ENCODE measurements at regions not wholly inside any gene's neighbourhood (a gene's known extent, or its start where the extent isn't known, plus 50 kb on each side); places are given as distances from the start of the nearest gene placed in this dataset.

DNA sequence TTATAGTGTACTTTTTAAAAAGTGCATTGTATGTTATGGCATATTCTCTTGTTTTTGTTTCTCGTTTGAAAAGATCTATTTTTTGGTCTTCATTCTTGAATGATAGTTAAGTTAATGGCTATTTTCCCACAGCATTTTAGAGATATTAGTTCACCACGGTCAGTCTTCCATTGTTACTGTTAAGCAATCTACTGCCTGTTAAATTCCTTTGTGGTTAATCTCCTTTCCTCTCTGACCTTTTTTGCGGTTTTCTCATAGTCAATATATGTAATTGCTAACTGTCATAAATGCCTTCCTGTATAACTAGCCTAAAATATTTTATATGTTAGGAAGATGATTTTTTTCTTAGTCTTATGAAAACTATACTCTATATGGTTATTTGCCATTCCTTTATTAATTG, 250.8 kb upstream of the FBXL7 start:
- Mint-ChIP-seq H3K27ac (no peak overlapping the region), H3K9me3 (peaks cover 12% of the 10 kb centered on the region), H3K36me3 (no peaks in the 10 kb centered on the region), H3K4me1 (no peaks in the 10 kb centered on the region), H3K4me3 (no peak overlapping the region), H3K27me3 (no peaks in the 10 kb centered on the region)
- CTCF ChIA-PET: no interaction called here
- no peak for DNase-seq

DNA sequence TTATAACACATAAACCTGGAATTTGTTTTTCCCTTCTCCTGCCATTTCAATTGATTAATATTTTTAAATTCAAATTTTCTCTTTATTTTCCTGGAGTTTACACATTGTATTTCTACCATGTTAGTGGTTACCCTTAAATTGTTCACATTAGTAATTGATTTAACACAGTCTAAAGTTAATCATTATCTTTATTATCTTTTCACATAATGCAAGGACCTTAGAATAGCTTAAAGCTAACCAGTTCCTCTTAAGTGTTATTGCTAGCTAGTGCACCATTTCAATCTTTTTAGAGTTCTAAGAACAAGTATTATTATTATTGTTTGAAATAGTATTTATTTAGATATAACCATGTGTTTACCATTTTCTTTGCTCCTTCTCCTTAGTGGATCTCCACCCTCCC, 251.2 kb upstream of the FBXL7 start:
- H3K4me3 Mint-ChIP-seq: no peak overlapping the region
- peaks cover 14% of the 10 kb centered on the region for H3K9me3 Mint-ChIP-seq
- DNase-seq: no peak
- CTCF ChIA-PET: no interaction called here
- no peak overlapping the region for H3K27ac Mint-ChIP-seq
- H3K27me3 Mint-ChIP-seq: no peaks in the 10 kb centered on the region
- no peaks in the 10 kb centered on the region for H3K36me3 Mint-ChIP-seq
- H3K4me1 Mint-ChIP-seq: no peaks in the 10 kb centered on the region

DNA sequence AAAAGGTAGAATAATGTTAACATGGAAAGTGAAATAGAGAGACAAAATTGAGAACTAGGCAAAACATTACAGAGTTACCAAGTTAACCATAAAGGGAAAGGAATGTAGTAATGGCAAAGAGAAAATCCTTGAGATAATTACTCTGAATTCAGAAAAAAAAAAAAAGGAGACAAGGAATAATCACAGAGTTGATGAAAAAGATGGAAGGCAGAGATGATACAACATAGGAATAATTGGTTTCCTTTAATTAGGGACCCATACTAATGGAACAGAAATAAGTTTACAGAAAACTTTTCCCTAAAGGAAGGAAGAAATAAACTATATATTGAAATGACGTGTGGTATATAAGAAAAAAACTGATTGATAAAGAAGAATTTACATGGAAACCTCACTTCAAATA, 254.1 kb upstream of the FBXL7 start:
- Mint-ChIP-seq H3K4me3 (no peak overlapping the region), H3K27ac (no peak overlapping the region), H3K36me3 (no peaks in the 10 kb centered on the region), H3K4me1 (no peaks in the 10 kb centered on the region), H3K9me3 (peaks cover 16% of the 10 kb centered on the region), H3K27me3 (no peaks in the 10 kb centered on the region)
- CTCF ChIA-PET: no interaction called here
- DNase-seq: no peak

DNA sequence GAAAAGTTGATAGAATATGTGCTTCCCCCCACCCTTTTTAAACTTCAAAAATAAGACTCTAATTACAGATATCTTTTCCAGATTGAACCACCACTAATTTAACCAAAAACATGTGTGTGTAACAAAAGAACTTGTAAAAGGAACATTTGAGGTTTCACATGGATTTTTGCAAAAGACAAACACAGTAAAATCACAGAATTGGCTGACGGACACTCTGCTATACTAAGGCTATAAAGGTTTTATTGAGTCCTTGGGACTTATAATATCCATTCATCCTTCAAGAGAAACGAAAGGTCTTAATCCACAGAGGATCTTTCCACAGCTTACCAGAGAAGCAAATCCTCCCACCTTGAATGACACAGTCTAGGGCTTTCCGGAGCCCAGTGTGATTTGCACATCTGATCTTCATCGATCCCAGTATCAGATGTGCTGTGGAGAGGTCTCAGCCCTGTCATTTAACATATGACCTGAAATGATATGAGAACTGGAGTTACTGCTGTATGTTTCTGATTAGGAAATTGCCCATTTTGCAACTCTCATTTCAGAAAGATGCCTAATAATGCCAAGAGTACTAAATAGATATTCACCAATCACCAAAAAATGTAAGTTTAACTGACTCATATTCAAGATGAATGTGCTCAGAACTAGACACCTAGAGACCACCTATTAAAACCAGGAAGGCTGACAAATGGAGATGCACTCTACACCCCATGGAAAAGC, 256.5 kb upstream of the FBXL7 start:
- no peaks in the 10 kb centered on the region for H3K4me1 Mint-ChIP-seq
- peaks cover 25% of the 10 kb centered on the region for H3K9me3 Mint-ChIP-seq
- H3K36me3 Mint-ChIP-seq: no peaks in the 10 kb centered on the region
- H3K27ac Mint-ChIP-seq: no peak overlapping the region
- no peak for DNase-seq
- no peak overlapping the region for H3K4me3 Mint-ChIP-seq
- CTCF ChIA-PET: no interaction called here
- H3K27me3 Mint-ChIP-seq: no peaks in the 10 kb centered on the region

- Mint-ChIP-seq H3K4me1 (no peaks in the 10 kb centered on the region), H3K27me3 (no peaks in the 10 kb centered on the region), H3K9me3 (peaks cover 21% of the 10 kb centered on the region), H3K36me3 (no peaks in the 10 kb centered on the region), H3K27ac (no peak overlapping the region), H3K4me3 (no peak overlapping the region)
- CTCF ChIA-PET: no interaction called here
- no peak for DNase-seq
These were observed 258.7 kb upstream of the FBXL7 start for GRCh38 chr5:15241216-15241821.

DNA sequence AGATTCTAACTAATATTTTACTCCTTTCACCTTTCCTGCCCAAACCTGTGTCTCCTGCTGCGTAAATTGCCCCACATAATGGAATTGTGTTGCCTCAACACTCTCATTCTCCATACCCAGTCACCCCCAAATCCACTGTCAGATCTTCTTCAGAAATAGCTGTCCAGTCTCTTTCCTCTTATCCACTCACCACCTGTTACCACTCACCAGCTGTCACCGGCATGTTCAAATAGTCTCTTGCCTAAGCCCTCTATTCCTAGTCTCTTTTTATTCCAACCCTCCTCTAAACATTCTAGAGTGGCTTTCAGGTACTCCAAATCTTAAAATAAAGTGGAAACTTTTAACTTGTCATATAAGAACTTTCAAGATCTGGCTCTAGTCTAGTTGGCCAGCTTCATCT, 262.0 kb upstream of the FBXL7 start:
- no peak overlapping the region for H3K27ac Mint-ChIP-seq
- no peaks in the 10 kb centered on the region for H3K4me1 Mint-ChIP-seq
- H3K9me3 Mint-ChIP-seq: peaks cover 11% of the 10 kb centered on the region
- H3K36me3 Mint-ChIP-seq: no peaks in the 10 kb centered on the region
- H3K27me3 Mint-ChIP-seq: no peaks in the 10 kb centered on the region
- H3K4me3 Mint-ChIP-seq: no peak overlapping the region
- CTCF ChIA-PET: no interaction called here
- no peak for DNase-seq

- CTCF ChIA-PET: no interaction called here
These were observed 263.0 kb upstream of the FBXL7 start for GRCh38 chr5:15236911-15237508.

DNA sequence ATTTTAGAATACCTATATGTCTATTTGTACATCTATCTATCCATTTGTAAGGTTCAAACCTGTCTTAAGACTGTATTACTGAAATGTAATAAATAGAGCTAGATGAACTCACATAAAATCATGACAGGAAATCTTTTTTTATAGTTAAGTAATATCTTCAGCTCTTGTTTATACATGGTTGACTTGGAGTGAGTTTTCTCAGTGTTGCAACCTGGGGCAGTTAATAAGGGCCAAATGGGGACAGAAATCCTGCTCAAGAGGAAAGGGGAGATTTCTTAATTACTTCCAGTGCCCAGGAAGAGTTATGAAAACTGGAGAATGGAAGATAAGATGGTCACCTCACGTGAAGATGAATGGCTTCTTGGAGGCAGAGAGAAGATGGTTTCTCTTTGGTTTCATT, 265.1 kb upstream of the FBXL7 start:
- Mint-ChIP-seq H3K36me3 (no peaks in the 10 kb centered on the region), H3K4me1 (no peaks in the 10 kb centered on the region), H3K4me3 (no peak overlapping the region), H3K27ac (no peak overlapping the region), H3K27me3 (no peaks in the 10 kb centered on the region), H3K9me3 (peaks cover 11% of the 10 kb centered on the region)
- DNase-seq: no peak
- CTCF ChIA-PET: interaction anchor here (1.7 kb wide), 1 partner anchor 26 kb away, joined by 3 read pairs; no protein-coding TSS in a partner anchor

More at GRCh38 chr5:15236911-15237508, 263.0 kb upstream of the FBXL7 start:
- no peaks in the 10 kb centered on the region for H3K27me3 Mint-ChIP-seq
- H3K36me3 Mint-ChIP-seq: no peaks in the 10 kb centered on the region
- peaks cover 11% of the 10 kb centered on the region for H3K9me3 Mint-ChIP-seq
- no peak overlapping the region for H3K4me3 Mint-ChIP-seq
- H3K4me1 Mint-ChIP-seq: no peaks in the 10 kb centered on the region
- no peak for DNase-seq
- H3K27ac Mint-ChIP-seq: no peak overlapping the region

- DNase-seq: no peak
- Mint-ChIP-seq H3K9me3 (peaks cover 5% of the 10 kb centered on the region), H3K36me3 (no peaks in the 10 kb centered on the region), H3K4me1 (no peaks in the 10 kb centered on the region), H3K27ac (no peak overlapping the region), H3K4me3 (no peak overlapping the region), H3K27me3 (no peaks in the 10 kb centered on the region)
- CTCF ChIA-PET: no interaction called here
These were observed 265.6 kb upstream of the FBXL7 start for GRCh38 chr5:15234366-15234765.

- H3K9me3 Mint-ChIP-seq: peaks cover 2% of the 10 kb centered on the region
- DNase-seq: no peak
- no peaks in the 10 kb centered on the region for H3K36me3 Mint-ChIP-seq
- CTCF ChIA-PET: no interaction called here
- no peak overlapping the region for H3K27ac Mint-ChIP-seq
- H3K4me3 Mint-ChIP-seq: no peak overlapping the region
- H3K4me1 Mint-ChIP-seq: no peaks in the 10 kb centered on the region
- H3K27me3 Mint-ChIP-seq: no peaks in the 10 kb centered on the region
These were observed 266.4 kb upstream of the FBXL7 start for GRCh38 chr5:15233566-15233965.

DNA sequence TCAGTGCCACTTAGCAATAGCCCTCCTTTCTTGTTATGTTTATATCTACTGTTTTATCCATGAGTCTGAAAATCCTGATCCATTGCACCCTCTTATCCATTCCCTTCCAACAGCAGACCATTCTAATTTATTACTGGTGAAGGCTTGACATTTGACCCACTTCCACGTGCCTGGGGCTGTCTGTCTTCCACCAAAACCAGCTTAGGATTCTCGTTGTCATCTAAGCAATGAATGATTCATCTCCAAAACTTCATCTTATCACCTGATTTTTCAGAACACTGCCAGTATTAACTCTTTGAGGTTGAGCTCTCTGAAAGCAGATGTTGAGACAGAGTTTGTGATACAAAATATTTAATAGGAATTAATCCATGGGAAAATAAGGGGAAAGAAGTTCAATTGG, 277.8 kb upstream of the FBXL7 start:
- H3K36me3 Mint-ChIP-seq: no peaks in the 10 kb centered on the region
- DNase-seq: no peak
- H3K27ac Mint-ChIP-seq: no peak overlapping the region
- CTCF ChIA-PET: no interaction called here
- no peaks in the 10 kb centered on the region for H3K27me3 Mint-ChIP-seq
- H3K4me1 Mint-ChIP-seq: no peaks in the 10 kb centered on the region
- H3K4me3 Mint-ChIP-seq: no peak overlapping the region
- H3K9me3 Mint-ChIP-seq: peaks cover 14% of the 10 kb centered on the region

DNA sequence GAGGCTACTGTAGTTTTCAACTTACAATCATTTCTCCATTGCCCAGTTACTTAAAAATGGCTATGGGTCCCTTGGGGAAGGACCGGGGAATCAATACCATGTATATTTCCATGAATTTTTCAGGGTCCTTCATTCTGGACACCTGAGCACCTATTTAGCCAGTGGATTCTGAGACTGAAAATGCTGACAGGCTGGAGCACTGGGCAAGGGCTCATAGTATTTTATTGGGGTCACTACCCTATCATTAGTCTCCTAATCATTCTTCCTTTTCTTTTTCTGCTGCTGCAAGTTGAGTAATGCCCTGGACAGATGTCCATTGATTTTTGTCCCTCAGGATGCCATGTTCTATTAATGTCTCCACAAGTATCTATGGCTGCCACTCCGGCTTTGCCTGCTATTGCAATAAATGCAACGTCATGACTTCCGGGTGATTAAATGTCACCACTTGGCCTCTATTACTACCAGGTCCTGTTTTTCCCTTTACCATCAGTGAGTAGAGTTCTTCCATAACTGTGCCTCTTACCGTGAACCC, 279.3 kb upstream of the FBXL7 start:
- no peak overlapping the region for H3K4me3 Mint-ChIP-seq
- H3K36me3 Mint-ChIP-seq: no peaks in the 10 kb centered on the region
- DNase-seq: no peak
- CTCF ChIA-PET: no interaction called here
- no peaks in the 10 kb centered on the region for H3K27me3 Mint-ChIP-seq
- no peak overlapping the region for H3K27ac Mint-ChIP-seq
- peaks cover 12% of the 10 kb centered on the region for H3K9me3 Mint-ChIP-seq
- H3K4me1 Mint-ChIP-seq: no peaks in the 10 kb centered on the region

- Mint-ChIP-seq H3K9me3 (peaks cover 4% of the 10 kb centered on the region), H3K27me3 (no peaks in the 10 kb centered on the region), H3K4me1 (no peaks in the 10 kb centered on the region), H3K36me3 (no peaks in the 10 kb centered on the region), H3K4me3 (no peak overlapping the region), H3K27ac (no peak overlapping the region)
- no peak for DNase-seq
- CTCF ChIA-PET: no interaction called here
These were observed 284.9 kb upstream of the FBXL7 start for GRCh38 chr5:15215056-15215455.

GRCh38 chr5:15214010-15214409, 286.0 kb upstream of the FBXL7 start:
- Mint-ChIP-seq H3K36me3 (no peaks in the 10 kb centered on the region), H3K27ac (no peak overlapping the region)
- CTCF ChIA-PET: no interaction called here

More at GRCh38 chr5:15214010-15214409, 286.0 kb upstream of the FBXL7 start:
- peaks cover 4% of the 10 kb centered on the region for H3K9me3 Mint-ChIP-seq
- no peak for DNase-seq
- H3K27me3 Mint-ChIP-seq: no peaks in the 10 kb centered on the region
- H3K4me3 Mint-ChIP-seq: no peak overlapping the region
- H3K4me1 Mint-ChIP-seq: no peaks in the 10 kb centered on the region
